B cell (primary cell): ENCODE measurements at regions not wholly inside any gene's neighbourhood (a gene's known extent, or its start where the extent isn't known, plus 50 kb on each side); places are given as distances from the start of the nearest gene placed in this dataset.

Experiments used
- ATAC-seq: fragments of 200-7000 bp; cut with Tn5 transposase; one replicate; pipeline ENCODE4 v1.10.0; 2021; ENCODE audit warnings: low read depth, mild to moderate bottlenecking, moderate number of reproducible peaks, moderate library complexity
- CTCF ChIA-PET: fragments of 350-600 bp; sonication (Branson Sonifier 250); formaldehyde crosslinking; loops from one replicate; lab custom pipeline; 2021; ENCODE audit warnings: antibody characterized with exemption, inconsistent platforms; lab: Charles Lee
- POLR2A ChIA-PET: fragments of 350-600 bp; sonication (Branson Sonifier 250); formaldehyde crosslinking; loops from one replicate; lab custom pipeline; 2021; ENCODE audit warnings: antibody characterized with exemption; lab: Charles Lee
- DNase-seq: peaks from one replicate; pipeline ENCODE4 v3.0.0; 2013
- H2AFZ ChIP-seq: 2 replicates; pipeline ENCODE4 v1.6.1; 2012; ENCODE audit warnings: mild to moderate bottlenecking, low read depth, low read length; ENCODE audit not compliant: insufficient read depth, poor library complexity, severe bottlenecking
- H3K27ac ChIP-seq, 2 donors: 1 replicate in 1 of 2; 2 replicates in 1 of 2; pipeline ENCODE4 v1.5.1; 2012 to 2013; ENCODE audit warnings: low read length in 2 of 2, mild to moderate bottlenecking in 2 of 2, moderate library complexity in 1 of 2
- H3K27me3 ChIP-seq, 4 experiments: fragments of 200-600 bp in 1 of 4; sonication (generic) in 1 of 4; replicated peaks in 1 of 4; 1 replicate in 2 of 4; 2 replicates in 2 of 4; pipeline versions ENCODE4 v1.6.1 to v1.7.0; 2013 to 2016; ENCODE audit warnings: low read length in 3 of 4, mild to moderate bottlenecking in 2 of 4, mixed read lengths in 1 of 4, moderate library complexity in 1 of 4; ENCODE audit not compliant: insufficient read depth in 4 of 4, control insufficient read depth in 3 of 4; ENCODE audit errors: control extremely low read depth in 1 of 4
- H3K36me3 ChIP-seq, 2 experiments: replicated peaks in 1 of 2; 1 replicate in 1 of 2; 2 replicates in 1 of 2; pipeline versions ENCODE4 v1.6.1 to v1.7.1; 2013; ENCODE audit warnings: low read length in 1 of 2; ENCODE audit not compliant: insufficient read depth in 2 of 2, control insufficient read depth in 1 of 2; ENCODE audit errors: control extremely low read depth in 1 of 2, extremely low read depth in 1 of 2
- H3K4me1 ChIP-seq, 2 donors: fragments of 200-600 bp in 1 of 2; sonication (generic) in 1 of 2; 1 replicate in 1 of 2; 2 replicates in 1 of 2; pipeline versions ENCODE4 v1.5.1 to v1.6.1; 2013 to 2017; ENCODE audit warnings: low read length in 2 of 2; ENCODE audit not compliant: control insufficient read depth in 2 of 2, insufficient read depth in 2 of 2
- H3K4me2 ChIP-seq: replicated peaks from 2 replicates; pipeline ENCODE3; 2012; ENCODE audit warnings: mild to moderate bottlenecking, low read depth, low read length; ENCODE audit not compliant: poor library complexity, severe bottlenecking
- H3K4me3 ChIP-seq, 5 experiments: fragments of 200-600 bp in 1 of 5; sonication (generic) in 1 of 5; 1 replicate in 3 of 5; 2 replicates in 2 of 5; pipeline versions ENCODE4 v1.5.1 to v1.7.0; 2011 to 2016; ENCODE audit warnings: low read length in 4 of 5, mild to moderate bottlenecking in 4 of 5, low read depth in 2 of 5, control low read depth in 1 of 5, moderate library complexity in 1 of 5; ENCODE audit not compliant: insufficient read depth in 1 of 5; ENCODE audit errors: control extremely low read depth in 1 of 5, extremely low read depth in 1 of 5
- H3K79me2 ChIP-seq: fragments of 200-600 bp; sonication (generic); one replicate; pipeline ENCODE4 v1.6.0; 2016; ENCODE audit warnings: low read length; ENCODE audit not compliant: control insufficient read depth, insufficient read depth
- H3K9ac ChIP-seq: fragments of 200-600 bp; sonication (generic); 2 replicates; pipeline ENCODE4 v1.6.1; 2017; ENCODE audit warnings: mild to moderate bottlenecking, low read length, moderate library complexity
- H3K9me3 ChIP-seq, 3 donors: one replicate each; pipeline versions ENCODE4 v1.6.1 to v1.7.1; 2013; ENCODE audit warnings: low read length in 2 of 3; ENCODE audit not compliant: control insufficient read depth in 2 of 3, insufficient read depth in 1 of 3; ENCODE audit errors: control extremely low read depth in 1 of 3
- H4K20me1 ChIP-seq: 2 replicates; pipeline ENCODE4 v1.6.0; 2012; ENCODE audit warnings: mild to moderate bottlenecking, low read length; ENCODE audit not compliant: insufficient read depth, control insufficient read depth, poor library complexity, severe bottlenecking
- H3K27ac Mint-ChIP-seq: one replicate; pipeline ENCODE4 v1.8.0; 2021; ENCODE audit warnings: mixed read lengths
- H3K27me3 Mint-ChIP-seq: one replicate; pipeline ENCODE4 v1.8.0; 2021; ENCODE audit warnings: mixed read lengths
- H3K4me1 Mint-ChIP-seq: one replicate; pipeline ENCODE4 v1.8.0; 2021; ENCODE audit warnings: mixed read lengths
- H3K4me3 Mint-ChIP-seq: one replicate; pipeline ENCODE4 v1.8.0; 2021; ENCODE audit warnings: mixed read lengths
- H3K9me3 Mint-ChIP-seq: one replicate; pipeline ENCODE4 v1.8.0; 2022; ENCODE audit warnings: mixed read lengths; ENCODE audit not compliant: insufficient read depth
- EZH2 ChIP-seq: IDR thresholded peaks from 2 replicates; pipeline ENCODE4 v1.6.1; 2012; ENCODE audit warnings: borderline replicate concordance, low read depth, mild to moderate bottlenecking, moderate library complexity, low read length; ENCODE audit not compliant: insufficient read depth, poor library complexity, severe bottlenecking
- WGBS: methylation state at CpG from one replicate; pipeline ENCODE4 v1.1.5; 2013; ENCODE audit warnings: missing lambda C conversion rate; ENCODE audit not compliant: insufficient coverage; 5-methylcytosine and 5-hydroxymethylcytosine counted together
- intact Hi-C: fragments of 100-400 bp; cut with micrococcal nuclease; formaldehyde crosslinking; loops from one replicate; pipeline ENCODE4 v1.10.0; 2022
- TF ChIP-seq, protein P1 (sequence below): fragments of 200-600 bp; IDR thresholded peaks from one replicate; pipeline ENCODE4 v1.8.0; 2022; ENCODE audit warnings: antibody characterized with exemption, mild to moderate bottlenecking

DNA sequence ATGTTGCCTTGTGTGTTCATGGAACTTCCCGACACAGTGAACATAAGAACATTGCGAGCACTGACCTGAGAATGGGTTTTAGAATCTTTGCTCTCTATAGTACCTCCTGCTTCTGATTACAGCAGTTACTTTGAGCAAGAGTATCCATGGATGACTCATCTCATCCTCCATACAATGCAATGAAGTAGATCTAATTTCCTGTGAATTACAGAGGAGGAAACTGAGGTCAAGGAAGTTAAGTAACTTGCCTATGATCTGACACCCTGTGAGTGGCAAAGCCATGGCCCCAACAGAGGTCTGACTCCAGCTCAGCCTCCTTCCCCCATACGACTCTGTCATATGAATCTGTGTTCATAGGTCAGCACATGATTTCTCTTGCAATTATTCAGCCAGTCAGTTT lies 518.1 kb downstream of the TFAP2A start:
- Histone ChIP-seq H4K20me1 (no peaks in the 10 kb centered on the region), H3K4me3 (no peak overlapping the region), H3K27me3 (no peaks in the 10 kb centered on the region), H3K27ac (no peak overlapping the region), H3K4me1 (no peaks in the 10 kb centered on the region), H3K4me2 (no peak overlapping the region), H3K36me3 (no peaks in the 10 kb centered on the region), H2AFZ (no peak overlapping the region), H3K9me3 (peaks cover 0 to 3% (median 0%) of the 10 kb centered on the region in 3 donors), H3K79me2 (no peaks in the 10 kb centered on the region), H3K9ac (no peak overlapping the region)
- DNase-seq = no peak
- Mint-ChIP-seq H3K4me3 (no peak overlapping the region), H3K9me3 (peaks cover 9% of the 10 kb centered on the region), H3K27me3 (no peaks in the 10 kb centered on the region), H3K27ac (no peak overlapping the region), H3K4me1 (no peaks in the 10 kb centered on the region)
- WGBS = no CpG with 5 or more reads among the region's 3 CpGs
- intact Hi-C loops = no loop called here
- TF ChIP-seq, protein P1, sequence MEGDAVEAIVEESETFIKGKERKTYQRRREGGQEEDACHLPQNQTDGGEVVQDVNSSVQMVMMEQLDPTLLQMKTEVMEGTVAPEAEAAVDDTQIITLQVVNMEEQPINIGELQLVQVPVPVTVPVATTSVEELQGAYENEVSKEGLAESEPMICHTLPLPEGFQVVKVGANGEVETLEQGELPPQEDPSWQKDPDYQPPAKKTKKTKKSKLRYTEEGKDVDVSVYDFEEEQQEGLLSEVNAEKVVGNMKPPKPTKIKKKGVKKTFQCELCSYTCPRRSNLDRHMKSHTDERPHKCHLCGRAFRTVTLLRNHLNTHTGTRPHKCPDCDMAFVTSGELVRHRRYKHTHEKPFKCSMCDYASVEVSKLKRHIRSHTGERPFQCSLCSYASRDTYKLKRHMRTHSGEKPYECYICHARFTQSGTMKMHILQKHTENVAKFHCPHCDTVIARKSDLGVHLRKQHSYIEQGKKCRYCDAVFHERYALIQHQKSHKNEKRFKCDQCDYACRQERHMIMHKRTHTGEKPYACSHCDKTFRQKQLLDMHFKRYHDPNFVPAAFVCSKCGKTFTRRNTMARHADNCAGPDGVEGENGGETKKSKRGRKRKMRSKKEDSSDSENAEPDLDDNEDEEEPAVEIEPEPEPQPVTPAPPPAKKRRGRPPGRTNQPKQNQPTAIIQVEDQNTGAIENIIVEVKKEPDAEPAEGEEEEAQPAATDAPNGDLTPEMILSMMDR = no peak
- TF ChIP-seq EZH2 = no peak
- ATAC-seq = no peak
- CTCF ChIA-PET = no interaction called here
- POLR2A ChIA-PET = no interaction called here

GRCh38 chr6:9890893-9891292 lies 524.0 kb downstream of the TFAP2A start:
- DNase-seq = no peak
- H3K4me1 Mint-ChIP-seq = no peaks in the 10 kb centered on the region
- Histone ChIP-seq H3K9me3 (peaks cover 0 to 3% (median 0%) of the 10 kb centered on the region in 3 donors), H3K27me3 (no peaks in the 10 kb centered on the region), H2AFZ (no peak overlapping the region), H3K4me1 (no peaks in the 10 kb centered on the region), H3K27ac (no peak overlapping the region), H3K4me2 (no peak overlapping the region), H4K20me1 (no peaks in the 10 kb centered on the region), H3K4me3 (no peak overlapping the region), H3K79me2 (no peaks in the 10 kb centered on the region), H3K36me3 (no peaks in the 10 kb centered on the region), H3K9ac (no peak overlapping the region)
- intact Hi-C loops = no loop called here
- 82% methylated on average over 3 of the region's 4 CpGs for WGBS
- ChIA-PET POLR2A (no interaction called here), CTCF (no interaction called here)
- no peak for ATAC-seq
- no peaks in the 10 kb centered on the region for H3K27me3 Mint-ChIP-seq
- TF ChIP-seq, protein P1 = no peak
- TF ChIP-seq EZH2 = no peak
- H3K27ac Mint-ChIP-seq = no peak overlapping the region
- peaks cover 2% of the 10 kb centered on the region for H3K9me3 Mint-ChIP-seq
- H3K4me3 Mint-ChIP-seq = no peak overlapping the region
